GM12878 (cell line): ENCODE measurements at regions not wholly inside any gene's neighbourhood (a gene's known extent, or its start where the extent isn't known, plus 50 kb on each side); places are given as distances from the start of the nearest gene placed in this dataset.

ENCODE experiments used
- ATAC-seq: fragments of 200-7000 bp; cut with Tn5 transposase; 3 replicates; pipeline ENCODE4 v1.9.1; 2020; ENCODE audit warnings: mild to moderate bottlenecking, moderate library complexity
- BruUV-seq: library from RNA; stranded (reverse); fragments of 400-500 nt; replicated peaks from 2 replicates; lab custom pipeline; 2021; lab: Mats Ljungman, UMichigan
- CTCF ChIA-PET: fragments of 300-600 bp; sonication (Branson Sonifier 250); formaldehyde crosslinking; extraction: SDS; loops from one replicate; lab custom pipeline; 2021; ENCODE audit warnings: inconsistent platforms; lab: Yijun Ruan, JAX
- POLR2A ChIA-PET: fragments of 350-600 bp; formaldehyde crosslinking; extraction: SDS; loops from one replicate; lab custom pipeline; 2021; ENCODE audit warnings: inconsistent platforms; lab: Charles Lee
- RAD21 ChIA-PET: fragments of 300-600 bp; sonication (Branson Sonifier 250); formaldehyde crosslinking; loops from one replicate; lab custom pipeline; 2023; ENCODE audit warnings: antibody characterized with exemption; ENCODE audit not compliant: unreplicated experiment; lab: Charles Lee
- SMC1A ChIA-PET: fragments of 300-600 bp; sonication (Branson Sonifier 250); formaldehyde crosslinking; loops from one replicate; lab custom pipeline; 2023; ENCODE audit not compliant: unreplicated experiment, uncharacterized antibody; lab: Charles Lee
- DNase-seq: peaks from one replicate; pipeline ENCODE4 v3.0.0-alpha.2; 2011; ENCODE audit warnings: low read depth, low spot score
- FAIRE-seq: peaks from 3 replicates; lab custom pipeline; 2011; peaks lifted over from hg19 to GRCh38; lab: Jason Lieb, UNC
- H2AFZ ChIP-seq: 2 replicates; pipeline ENCODE4 v1.6.0; 2011; ENCODE audit warnings: low read depth, low read length, control low read depth; ENCODE audit not compliant: control insufficient read depth
- H3K27ac ChIP-seq: 2 replicates; pipeline ENCODE4 v1.5.1; 2011; ENCODE audit warnings: control low read depth; ENCODE audit not compliant: control insufficient read depth, insufficient read depth
- H3K27me3 ChIP-seq, 2 experiments: replicated peaks in 1 of 2; 2 replicates each; pipeline versions ENCODE4 v1.6.0 to v1.6.1; 2011; ENCODE audit warnings: low read length in 1 of 2; ENCODE audit not compliant: control insufficient read depth in 2 of 2, insufficient read depth in 2 of 2
- H3K36me3 ChIP-seq, 2 experiments: 2 replicates each; pipeline ENCODE4 v1.5.1; 2011; ENCODE audit warnings: low read length in 1 of 2; ENCODE audit not compliant: control insufficient read depth in 2 of 2, insufficient read depth in 2 of 2
- H3K4me1 ChIP-seq: 2 replicates; pipeline ENCODE4 v1.6.1; 2011; ENCODE audit warnings: mild to moderate bottlenecking, low read length, moderate library complexity, mixed read lengths; ENCODE audit not compliant: control insufficient read depth, insufficient read depth
- H3K4me2 ChIP-seq: 2 replicates; pipeline ENCODE4 v1.6.0; 2011; ENCODE audit warnings: control low read depth; ENCODE audit not compliant: control insufficient read depth, insufficient read depth
- H3K4me3 ChIP-seq: fragments of 200-600 bp; sonication (generic); 2 replicates; pipeline ENCODE4 v1.5.1; 2016
- H3K79me2 ChIP-seq: 2 replicates; pipeline ENCODE4 v1.6.0; 2011; ENCODE audit warnings: low read length; ENCODE audit not compliant: control insufficient read depth, insufficient read depth
- H3K9ac ChIP-seq: 2 replicates; pipeline ENCODE4 v1.8.0; 2011; ENCODE audit warnings: low read length, control low read depth, mixed read lengths; ENCODE audit not compliant: control insufficient read depth, insufficient read depth
- H3K9me3 ChIP-seq: replicated peaks from 3 replicates; pipeline ENCODE4 v1.5.1; 2011; ENCODE audit warnings: mild to moderate bottlenecking, low read length; ENCODE audit not compliant: control insufficient read depth, insufficient read depth
- H4K20me1 ChIP-seq: 2 replicates; pipeline ENCODE4 v1.6.0; 2011; ENCODE audit not compliant: control insufficient read depth, insufficient read depth
- ATF3 ChIP-seq: IDR thresholded peaks from 2 replicates; pipeline ENCODE4 v1.6.1; 2011; ENCODE audit warnings: low read depth, mild to moderate bottlenecking, low read length, moderate library complexity, borderline replicate concordance; ENCODE audit errors: extremely low read depth
- BMI1 ChIP-seq: fragments of 450-650 bp; IDR thresholded peaks from 2 replicates; pipeline ENCODE4 v1.6.1; 2016; ENCODE audit warnings: mild to moderate bottlenecking, moderate library complexity, borderline replicate concordance
- CREM ChIP-seq: IDR thresholded peaks from 2 replicates; pipeline ENCODE4 v1.6.1; 2014; ENCODE audit warnings: antibody characterized with exemption, low read depth
- EED ChIP-seq: sonication (generic); IDR thresholded peaks from 2 replicates; pipeline ENCODE4 v1.6.1; 2016; ENCODE audit warnings: antibody characterized with exemption, low read depth
- HSF1 ChIP-seq: fragments of 150-350 bp; IDR thresholded peaks from 2 replicates; pipeline ENCODE4 v1.6.1; 2014; ENCODE audit warnings: mild to moderate bottlenecking, low read depth, low read length
- IKZF1 ChIP-seq: fragments of 450-650 bp; conservative IDR thresholded peaks from 2 replicates; pipeline ENCODE4 v1.6.1; 2017; ENCODE audit warnings: antibody characterized with exemption, mild to moderate bottlenecking
- IRF4 ChIP-seq: IDR thresholded peaks from 2 replicates; pipeline ENCODE4 v1.6.1; 2011; ENCODE audit warnings: low read depth, low read length
- POLR2A ChIP-seq: IDR thresholded peaks from 2 replicates; pipeline ENCODE4 v1.6.1; 2011; ENCODE audit warnings: low read depth, mild to moderate bottlenecking, low read length
- RAD51 ChIP-seq: fragments of 450-650 bp; IDR thresholded peaks from 2 replicates; pipeline ENCODE4 v1.6.1; 2016; ENCODE audit warnings: moderate library complexity, mild to moderate bottlenecking, inconsistent platforms
- SREBF2 ChIP-seq: IDR thresholded peaks from 2 replicates; pipeline ENCODE4 v1.6.1; 2012; ENCODE audit warnings: mild to moderate bottlenecking, low read length
- WGBS: methylation state at CpG from one replicate; pipeline ENCODE4 v1.1.6; 2016; ENCODE audit warnings: low lambda C conversion rate; ENCODE audit not compliant: insufficient replicate concordance, insufficient coverage; ENCODE audit errors: missing lambda C conversion rate; 5-methylcytosine and 5-hydroxymethylcytosine counted together
- in situ Hi-C: fragments of 300-500 bp; cut with MboI; formaldehyde crosslinking; loops from 9 replicates; pipeline ENCODE4 v1.14.3; 2018; ENCODE audit warnings: mixed read lengths
- intact Hi-C: fragments of 100-400 bp; cut with micrococcal nuclease; formaldehyde crosslinking; loops from one replicate; pipeline ENCODE4 v1.14.2; 2022; ENCODE audit not compliant: unreplicated experiment

- TF ChIP-seq BMI1 = no peak
- TF ChIP-seq, all 136 proteins: peak for 0
- in situ Hi-C loops = no loop called here
- Histone ChIP-seq H4K20me1 (no peaks in the 10 kb centered on the region), H3K4me3 (no peak overlapping the region), H3K4me2 (no peak overlapping the region), H3K27ac (no peak overlapping the region), H3K9ac (no peak overlapping the region), H3K79me2 (no peaks in the 10 kb centered on the region), H3K9me3 (no peaks in the 10 kb centered on the region; the same call in 2 of the 3 replicates), H3K4me1 (no peaks in the 10 kb centered on the region), H3K27me3 (peaks cover 0 to 10% of the 10 kb centered on the region in 2 experiments), H3K36me3 (no peaks in the 10 kb centered on the region), H2AFZ (no peak overlapping the region)
- no TSS peak for BruUV-seq
- ChIA-PET CTCF (no interaction called here), RAD21 (no interaction called here), SMC1A (interaction anchor here (6.3 kb wide), 1 partner anchor 12 kb away, joined by 40 read pairs; no protein-coding TSS in a partner anchor), POLR2A (no interaction called here)
- 34% methylated on average over 5 of the region's 5 CpGs for WGBS
- intact Hi-C loops = no loop called here
- DNase-seq = no peak
- no peak for ATAC-seq
- no peak for FAIRE-seq
These were observed 62.8 kb upstream of the ID2 start for GRCh38 chr2:8619071-8619470.

- H3K79me2 ChIP-seq = no peaks in the 10 kb centered on the region
- in situ Hi-C loops = no loop called here
- TF ChIP-seq CREM (no peak), EED (no peak), POLR2A (no peak), IKZF1 (no peak), IRF4 (no peak), HSF1 (no peak), ATF3 (no peak), RAD51 (no peak), SREBF2 (no peak)
- BruUV-seq = no TSS peak
- no peak overlapping the region for H3K4me3 ChIP-seq
- ChIA-PET RAD21 (interaction anchor here (1.6 to 2.1 kb wide), 4 partner anchors 13 to 139 kb away, joined by 4 to 23 read pairs (median 10); partner anchors contain the start of gene ID2), SMC1A (interaction anchor here (1.2 to 6.3 kb wide), 6 partner anchors 14 to 68 kb away, joined by 4 to 40 read pairs (median 6); no protein-coding TSS in a partner anchor), CTCF (interaction anchor here (2.0 kb wide), 1 partner anchor 12 kb away, joined by 12 read pairs; no protein-coding TSS in a partner anchor), POLR2A (interaction anchor here (1.2 to 1.8 kb wide), 3 partner anchors 11 to 59 kb away, joined by 3 to 6 read pairs (median 4); no protein-coding TSS in a partner anchor)
- DNase-seq = no peak
- no peak overlapping the region for H3K4me2 ChIP-seq
- H3K27ac ChIP-seq = no peak overlapping the region
- H3K4me1 ChIP-seq = no peaks in the 10 kb centered on the region
- intact Hi-C loops = no loop called here
- no peak for ATAC-seq
- 45% methylated on average over 7 of the region's 7 CpGs for WGBS
- H3K9me3 ChIP-seq = no peaks in the 10 kb centered on the region
- H3K9ac ChIP-seq = no peak overlapping the region
- H3K27me3 ChIP-seq = peaks cover 0 to 9% of the 10 kb centered on the region in 2 experiments; a peak in 3 of 4 replicates
- H2AFZ ChIP-seq = no peak overlapping the region
- H4K20me1 ChIP-seq = no peaks in the 10 kb centered on the region
- no peaks in the 10 kb centered on the region for H3K36me3 ChIP-seq
- FAIRE-seq = no peak
These were observed 61.1 kb upstream of the ID2 start for GRCh38 chr2:8620611-8621382.
